ENCODE measurements at regions not wholly inside any gene's neighbourhood (a gene's known extent, or its start where the extent isn't known, plus 50 kb on each side); places are given as distances from the start of the nearest gene placed in this dataset.
"Not testable (repeated sequence)": the region's sequence is repeated elsewhere in the genome, so short reads cannot be mapped to it uniquely, and the experiment has no call there.

GRCh38 chr21:22194986-22195385 lies 1196.8 kb downstream of the NCAM2 start:
- TF ChIP-seq CTCF (IDR thresholded peaks at IDR 0.05; ENCODE audit: insufficient read depth, low read length, poor library complexity, severe bottlenecking); EZH2phosphoT487 (conservative IDR thresholded peaks at IDR 0.05; ENCODE audit: low read length): not testable (repeated sequence)
